Hypothalamus (tissue), 51 donors: ENCODE measurements at regions not wholly inside any gene's neighbourhood (a gene's known extent, or its start where the extent isn't known, plus 50 kb on each side); places are given as distances from the start of the nearest gene placed in this dataset.

ENCODE experiments used
- DNase-seq, 51 donors: peaks; one replicate each; lab custom pipeline; 2025; lab: John Stamatoyannopoulos, UW

DNA sequence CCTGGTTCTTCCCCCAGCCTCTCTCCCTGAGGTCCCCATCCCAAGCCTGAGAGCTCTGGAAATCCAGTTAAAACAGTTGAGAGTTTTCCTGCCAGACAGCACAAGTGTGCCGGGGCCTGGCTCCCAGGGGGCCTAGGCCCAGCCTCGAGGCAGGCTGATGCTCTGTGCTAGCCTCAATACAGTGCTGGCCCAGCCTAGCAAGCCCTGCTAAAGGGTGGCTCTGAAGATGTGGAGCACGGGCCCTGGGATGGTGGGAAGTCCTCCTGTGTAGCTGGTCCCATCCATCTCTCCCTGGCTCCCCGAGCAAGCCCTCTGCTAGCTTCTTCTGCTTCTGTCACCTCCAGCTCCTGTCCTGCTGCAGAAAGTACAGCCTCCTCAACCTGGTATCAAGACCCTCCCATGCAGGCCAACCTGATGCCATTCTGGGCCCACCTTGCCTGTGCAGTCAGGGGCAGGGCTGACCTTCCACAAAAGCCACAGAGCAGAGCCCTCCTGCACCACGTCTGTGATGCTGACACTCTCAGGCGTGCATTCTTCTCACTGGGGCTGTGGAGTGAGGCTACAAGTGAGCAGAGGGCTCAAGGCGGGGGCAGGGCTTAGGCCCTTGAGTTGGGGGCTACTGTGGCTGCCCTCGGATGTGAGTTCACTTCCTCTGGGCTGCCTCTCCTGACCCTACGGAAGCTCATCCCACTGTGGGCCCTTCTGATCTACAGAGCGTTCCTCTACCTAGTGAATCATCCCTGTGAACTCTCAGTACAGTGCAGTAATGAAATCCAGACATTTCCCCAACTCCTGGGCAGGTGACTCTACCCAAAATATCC lies 60.1 kb upstream of the LAPTM4A start:
- no peak for DNase-seq

DNA sequence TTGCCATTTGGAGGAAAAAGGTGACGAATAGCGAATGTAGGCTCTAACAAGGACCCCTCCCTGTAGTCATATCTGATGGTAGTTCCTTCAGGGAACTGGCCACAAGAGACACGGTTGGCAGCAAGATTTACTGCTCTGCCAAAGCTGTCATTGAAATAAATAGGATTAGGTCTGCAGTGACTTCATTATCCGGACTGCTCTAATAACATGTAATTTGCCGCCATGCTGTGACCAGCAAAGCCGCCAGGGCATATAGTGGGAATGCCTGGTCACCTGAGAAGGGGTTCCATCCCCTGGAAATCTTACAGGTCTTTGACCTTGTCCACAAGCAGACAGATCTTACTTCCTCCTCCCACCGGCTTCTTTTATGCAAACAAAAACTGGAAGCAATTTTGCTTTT lies 59.4 kb upstream of the LAPTM4A start:
- DNase-seq, result no peak

DNA sequence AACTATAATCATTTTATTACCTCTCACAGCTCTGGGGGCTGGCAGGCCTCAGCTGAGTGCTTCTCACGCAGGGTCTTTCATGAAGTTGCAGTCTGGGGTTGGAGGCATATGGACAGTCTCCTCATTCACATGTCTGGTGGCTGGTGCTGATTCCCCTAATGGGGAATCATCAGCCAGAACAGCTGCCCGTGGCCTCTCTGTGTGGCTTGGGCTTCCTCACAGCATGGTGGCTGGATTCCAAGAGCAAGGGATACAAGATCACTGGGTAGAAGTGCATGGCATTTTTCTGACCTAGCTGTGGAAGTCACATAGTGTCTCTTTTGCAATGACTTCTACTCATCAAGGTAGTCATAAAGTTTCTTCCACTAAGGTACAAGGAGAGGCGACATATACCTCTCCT lies 59.0 kb upstream of the LAPTM4A start:
- no peak for DNase-seq

DNA sequence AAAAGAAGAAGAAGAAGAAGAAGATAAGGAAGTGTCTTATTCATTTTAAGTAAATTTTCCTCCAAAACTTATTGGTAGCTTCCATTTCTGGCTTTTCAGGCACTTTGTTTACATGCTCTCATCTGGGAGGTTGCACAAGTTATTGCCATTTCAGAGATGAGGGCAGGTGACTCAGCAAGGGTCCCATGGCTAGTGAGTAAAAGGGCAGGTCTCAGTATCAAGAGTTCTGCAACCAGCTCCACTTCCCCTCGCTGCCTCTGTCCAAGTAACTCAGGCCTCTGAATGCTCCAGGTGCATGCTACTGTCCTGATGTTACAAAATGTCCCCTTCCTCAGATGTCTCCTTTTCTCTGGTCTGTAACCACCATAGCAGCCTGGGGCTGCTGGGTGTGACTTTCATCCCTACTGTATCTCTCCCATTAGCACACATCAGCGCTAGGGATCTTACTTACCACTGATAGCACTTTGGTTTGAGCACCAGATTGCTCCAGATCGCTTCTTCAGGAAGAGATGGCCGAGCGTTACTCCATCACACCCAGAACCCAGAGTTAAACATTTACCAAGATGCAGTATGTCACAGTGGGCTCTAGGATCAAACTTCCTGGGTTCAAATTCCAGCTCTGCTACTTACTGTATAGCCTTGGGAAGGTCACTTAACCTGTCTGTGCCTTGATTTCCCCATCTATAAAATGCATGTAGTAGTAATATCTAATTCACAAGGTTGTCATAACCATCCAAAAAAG lies 57.4 kb upstream of the LAPTM4A start:
- DNase-seq, result no peak

DNA sequence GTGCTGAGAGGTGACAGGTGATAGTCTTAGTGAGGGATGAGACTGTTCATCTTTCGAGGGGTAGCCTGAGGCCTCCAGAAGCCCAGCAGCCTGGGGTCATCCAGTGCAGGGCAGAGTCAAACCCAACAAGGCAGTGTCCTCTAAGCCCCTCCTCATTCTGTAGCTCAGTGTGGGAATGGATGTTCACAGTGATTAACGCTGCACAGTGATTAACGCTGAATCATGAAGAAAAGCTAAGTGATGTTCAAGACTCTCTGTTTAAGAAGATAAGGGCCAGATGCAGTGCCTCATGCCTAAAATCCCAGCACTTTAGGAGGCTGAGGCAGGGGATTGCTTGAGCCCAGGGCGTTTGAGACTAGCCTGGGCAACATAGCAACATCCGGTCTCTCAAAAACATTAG lies 56.3 kb upstream of the LAPTM4A start:
- no peak for DNase-seq

DNA sequence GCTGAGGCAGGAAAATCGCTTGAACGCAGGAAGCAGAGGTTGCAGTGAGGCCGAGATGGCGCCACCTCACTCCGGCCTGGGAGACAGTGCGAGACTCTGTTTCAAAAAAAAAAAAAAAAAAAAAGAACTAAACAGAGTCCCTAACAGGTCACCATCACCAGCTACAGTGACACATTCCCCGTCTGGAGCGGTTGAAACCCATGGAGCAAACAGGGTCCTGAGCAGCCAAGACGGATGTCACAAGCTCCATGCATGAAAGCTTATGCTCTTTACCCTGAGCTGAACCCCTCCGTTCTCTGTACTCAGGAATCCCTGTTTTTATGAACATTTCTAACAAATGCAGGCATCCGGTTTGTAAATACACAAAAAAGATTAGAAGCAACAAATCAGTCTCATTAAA lies 55.9 kb upstream of the LAPTM4A start:
- no peak for DNase-seq

DNA sequence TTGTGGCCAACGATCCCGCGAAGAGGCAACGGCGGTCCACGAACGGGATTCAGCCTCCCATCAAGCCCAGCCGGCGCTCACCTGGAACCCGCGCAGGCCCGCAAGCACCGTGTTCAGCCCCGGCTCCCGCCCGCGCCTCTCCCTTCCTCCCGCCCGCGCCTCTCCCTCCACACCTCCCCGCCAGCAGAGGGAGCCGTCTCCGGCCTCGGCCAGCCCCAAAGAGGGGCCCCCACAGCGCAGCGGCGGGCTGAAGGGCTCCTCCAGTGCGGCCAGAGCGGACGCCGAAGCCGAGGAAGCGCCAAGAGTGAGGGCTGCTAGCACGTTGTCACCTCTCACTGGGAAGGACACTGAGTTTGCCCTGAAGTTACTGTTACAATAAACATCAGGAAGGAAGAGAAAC lies 55.3 kb upstream of the LAPTM4A start:
- DNase-seq, result peak in 10 of 51 donors; percentile 9 to 24 (median 16)

DNA sequence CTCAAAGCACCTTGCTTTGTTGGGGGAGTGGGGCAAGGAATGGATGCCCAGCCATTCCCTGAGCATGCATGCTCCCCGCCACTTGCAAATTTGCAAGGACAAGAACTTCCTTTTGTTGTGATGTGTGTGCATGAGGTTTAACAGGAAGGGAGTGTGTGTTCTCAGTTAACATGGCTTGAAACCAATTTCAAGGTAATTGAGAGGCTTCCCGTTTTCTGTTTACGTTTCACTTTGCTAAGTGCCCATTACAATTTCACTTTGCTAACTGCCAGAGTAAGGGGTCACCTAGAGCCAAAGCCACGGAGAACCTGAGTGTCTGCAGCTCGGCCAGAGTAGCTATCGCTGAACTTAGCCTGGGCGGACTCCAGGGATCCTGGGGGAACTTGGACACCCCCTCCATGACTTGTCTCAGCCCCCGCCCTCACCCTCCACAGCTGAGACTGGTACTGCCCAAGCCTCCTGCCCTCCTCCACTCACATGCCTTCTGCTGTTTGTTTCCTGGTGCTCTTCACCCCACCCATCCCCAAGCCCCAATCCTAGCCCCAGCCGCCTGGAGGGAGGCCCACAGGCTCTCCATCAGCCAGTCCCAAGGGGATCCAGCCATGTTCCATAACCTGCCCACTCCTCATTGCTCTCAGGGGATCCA lies 53.6 kb upstream of the LAPTM4A start:
- DNase-seq, result no peak

DNA sequence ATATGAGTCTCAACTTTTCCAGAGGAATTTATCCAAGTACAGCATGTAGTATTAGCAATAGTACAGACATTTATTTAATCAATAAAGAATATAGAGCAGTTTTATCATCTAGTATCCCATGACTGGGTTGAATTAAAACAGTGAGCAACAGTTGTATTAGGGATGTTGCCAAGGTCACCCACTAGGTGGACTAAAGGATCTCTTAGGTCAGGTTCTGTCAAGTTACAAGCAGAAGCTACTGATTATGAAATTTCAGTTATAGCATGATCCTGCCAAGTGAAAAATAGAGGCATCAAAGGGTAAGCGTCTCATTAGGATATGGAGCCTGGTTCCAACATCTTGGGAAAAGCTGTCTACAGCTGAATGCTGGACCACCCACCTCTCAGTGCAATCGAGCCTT lies 52.1 kb upstream of the LAPTM4A start:
- no peak for DNase-seq
